H9 (cell line): ENCODE measurements at regions not wholly inside any gene's neighbourhood (a gene's known extent, or its start where the extent isn't known, plus 50 kb on each side); places are given as distances from the start of the nearest gene placed in this dataset.

Source experiments
- DNase-seq: peaks from one replicate; pipeline ENCODE4 v3.0.0-alpha.2; 2017
- H2AFZ ChIP-seq: one replicate; pipeline ENCODE4 v1.6.1; 2013; ENCODE audit warnings: mild to moderate bottlenecking, low read length, control low read depth, moderate library complexity
- H2AK5ac ChIP-seq: 2 replicates; pipeline ENCODE4 v1.6.1; 2013; ENCODE audit warnings: low read length, control low read depth, mixed read lengths; ENCODE audit not compliant: insufficient read length
- H2BK120ac ChIP-seq: one replicate; pipeline ENCODE4 v1.6.1; 2013; ENCODE audit warnings: low read depth, mild to moderate bottlenecking, low read length, control low read depth, inconsistent platforms; ENCODE audit not compliant: poor library complexity, severe bottlenecking
- H2BK12ac ChIP-seq: 2 replicates; pipeline ENCODE4 v1.6.1; 2013; ENCODE audit warnings: low read length, control low read depth, mixed read lengths, low read depth; ENCODE audit not compliant: insufficient read length
- H2BK15ac ChIP-seq: 2 replicates; pipeline ENCODE4 v1.6.1; 2013; ENCODE audit warnings: low read depth, low read length, control low read depth
- H2BK20ac ChIP-seq: one replicate; pipeline ENCODE4 v1.6.1; 2013; ENCODE audit warnings: low read depth, mild to moderate bottlenecking, low read length, control low read depth, inconsistent platforms; ENCODE audit not compliant: poor library complexity, severe bottlenecking
- H2BK5ac ChIP-seq: 2 replicates; pipeline ENCODE4 v1.6.1; 2013; ENCODE audit warnings: low read length, control low read depth, mixed read lengths; ENCODE audit not compliant: insufficient read length
- H3K14ac ChIP-seq: 2 replicates; pipeline ENCODE4 v1.6.1; 2013; ENCODE audit warnings: low read length, control low read depth; ENCODE audit not compliant: insufficient read depth
- H3K18ac ChIP-seq: 2 replicates; pipeline ENCODE4 v1.6.1; 2013; ENCODE audit warnings: low read depth, mild to moderate bottlenecking, mixed read lengths, low read length, control low read depth; ENCODE audit not compliant: insufficient read length
- H3K23ac ChIP-seq: 2 replicates; pipeline ENCODE4 v1.6.1; 2013; ENCODE audit warnings: low read length, control low read depth, mixed read lengths, low read depth; ENCODE audit not compliant: insufficient read length
- H3K23me2 ChIP-seq: 2 replicates; pipeline ENCODE4 v1.6.1; 2013; ENCODE audit warnings: low read depth, mild to moderate bottlenecking, mixed read lengths, low read length, control low read depth; ENCODE audit not compliant: insufficient read length, poor library complexity, severe bottlenecking
- H3K27ac ChIP-seq: 2 replicates; pipeline ENCODE4 v1.5.1; 2013; ENCODE audit warnings: low read length, control low read depth, mixed read lengths, low read depth; ENCODE audit not compliant: insufficient read length
- H3K27me3 ChIP-seq: 2 replicates; pipeline ENCODE4 v1.6.1; 2013; ENCODE audit warnings: low read length, control low read depth, inconsistent platforms; ENCODE audit not compliant: insufficient read depth
- H3K4ac ChIP-seq: 2 replicates; pipeline ENCODE4 v1.6.1; 2013; ENCODE audit warnings: low read depth, mild to moderate bottlenecking, control low read depth, inconsistent platforms, low read length, moderate library complexity
- H3K4me1 ChIP-seq: 2 replicates; pipeline ENCODE4 v1.6.1; 2013; ENCODE audit warnings: low read length, control low read depth, inconsistent platforms; ENCODE audit not compliant: insufficient read depth
- H3K4me2 ChIP-seq: 2 replicates; pipeline ENCODE4 v1.6.1; 2013; ENCODE audit warnings: low read length, control low read depth, mixed read lengths; ENCODE audit not compliant: insufficient read length, insufficient read depth
- H3K56ac ChIP-seq: 2 replicates; pipeline ENCODE4 v1.6.1; 2013; ENCODE audit warnings: low read depth, mild to moderate bottlenecking, mixed read lengths, low read length, control low read depth; ENCODE audit not compliant: insufficient read length
- H3K79me1 ChIP-seq: 2 replicates; pipeline ENCODE4 v1.6.1; 2013; ENCODE audit warnings: low read depth, mild to moderate bottlenecking, moderate library complexity, low read length, control low read depth, inconsistent platforms; ENCODE audit not compliant: insufficient read depth, poor library complexity, severe bottlenecking
- H3K79me2 ChIP-seq: 2 replicates; pipeline ENCODE4 v1.6.1; 2013; ENCODE audit warnings: low read length, control low read depth, inconsistent platforms; ENCODE audit not compliant: insufficient read depth
- H3K9ac ChIP-seq: 2 replicates; pipeline ENCODE4 v1.6.1; 2013; ENCODE audit warnings: low read length, control low read depth, mixed read lengths; ENCODE audit not compliant: insufficient read length; ENCODE audit errors: extremely low read depth
- H3K9me3 ChIP-seq: one replicate; pipeline ENCODE4 v1.6.1; 2013; ENCODE audit warnings: low read depth, low read length, inconsistent platforms; ENCODE audit not compliant: control insufficient read depth
- H3T11ph ChIP-seq: one replicate; pipeline ENCODE4 v1.6.1; 2013; ENCODE audit warnings: mild to moderate bottlenecking, low read length, control low read depth, inconsistent platforms
- H4K20me1 ChIP-seq: one replicate; pipeline ENCODE4 v1.6.1; 2013; ENCODE audit not compliant: control insufficient read depth, insufficient read length, insufficient read depth
- H4K5ac ChIP-seq: 2 replicates; pipeline ENCODE4 v1.6.1; 2013; ENCODE audit warnings: low read depth, mild to moderate bottlenecking, mixed read lengths, low read length, control low read depth; ENCODE audit not compliant: insufficient read length
- H4K8ac ChIP-seq: replicated peaks from 2 replicates; pipeline ENCODE4 v1.6.1; 2013; ENCODE audit warnings: low read length, control low read depth, mixed read lengths, low read depth; ENCODE audit not compliant: insufficient read length
- H4K91ac ChIP-seq: 2 replicates; pipeline ENCODE4 v1.6.1; 2013; ENCODE audit warnings: low read depth, mild to moderate bottlenecking, moderate library complexity, mixed read lengths, low read length, control low read depth; ENCODE audit not compliant: insufficient read length
- H3K27ac Mint-ChIP-seq, 3 experiments: 2 replicates in 2 of 3; 3 replicates in 1 of 3; pipeline ENCODE4 v1.8.0; 2020 to 2021; ENCODE audit warnings: mixed read lengths in 3 of 3, mild to moderate bottlenecking in 1 of 3, moderate library complexity in 1 of 3
- H3K27me3 Mint-ChIP-seq: 2 replicates; pipeline ENCODE4 v1.8.0; 2021; ENCODE audit warnings: low read depth, mild to moderate bottlenecking, moderate library complexity, mixed read lengths
- H3K36me3 Mint-ChIP-seq, 3 experiments: 2 replicates in 2 of 3; 3 replicates in 1 of 3; pipeline ENCODE4 v1.8.0; 2020 to 2021; ENCODE audit warnings: low read depth in 3 of 3, mixed read lengths in 3 of 3; ENCODE audit not compliant: insufficient read depth in 1 of 3
- H3K4me1 Mint-ChIP-seq, 2 experiments: 2 replicates each; pipeline ENCODE4 v1.8.0; 2020; ENCODE audit warnings: mixed read lengths in 2 of 2
- H3K4me3 Mint-ChIP-seq, 2 experiments: 2 replicates in 1 of 2; 3 replicates in 1 of 2; pipeline ENCODE4 v1.8.0; 2020 to 2021; ENCODE audit warnings: mild to moderate bottlenecking in 2 of 2, mixed read lengths in 2 of 2, moderate library complexity in 1 of 2
- H3K9me3 Mint-ChIP-seq, 2 experiments: 2 replicates in 1 of 2; 3 replicates in 1 of 2; pipeline ENCODE4 v1.8.0; 2020; ENCODE audit warnings: mild to moderate bottlenecking in 2 of 2, mixed read lengths in 2 of 2, moderate library complexity in 1 of 2
- CTCF ChIP-seq: fragments of 200-600 bp; sonication (generic); conservative IDR thresholded peaks from 3 replicates; pipeline ENCODE4 v1.8.0; 2021; ENCODE audit warnings: antibody characterized with exemption, mild to moderate bottlenecking

- TF ChIP-seq CTCF = no peak
- H3K4me3 Mint-ChIP-seq = no peak overlapping the region
- no peak overlapping the region for H2BK5ac ChIP-seq
- H3K4me2 ChIP-seq = no peak overlapping the region
- H3K9ac ChIP-seq = no peak overlapping the region
- H3T11ph ChIP-seq = no peak overlapping the region
- H3K23ac ChIP-seq = no peak overlapping the region
- no peak overlapping the region for H3K56ac ChIP-seq
- H3K27me3 ChIP-seq = no peaks in the 10 kb centered on the region
- no peak for DNase-seq
- no peaks in the 10 kb centered on the region for H4K20me1 ChIP-seq
- no peaks in the 10 kb centered on the region for H3K27me3 Mint-ChIP-seq
- H2BK20ac ChIP-seq = no peak overlapping the region
- H3K36me3 Mint-ChIP-seq = no peaks in the 10 kb centered on the region
- no peak overlapping the region for H3K18ac ChIP-seq
- H4K91ac ChIP-seq = no peak overlapping the region
- no peak overlapping the region for H3K4ac ChIP-seq
- H3K79me2 ChIP-seq = no peaks in the 10 kb centered on the region
- no peak overlapping the region for H2AK5ac ChIP-seq
- H2BK120ac ChIP-seq = no peak overlapping the region
- H3K27ac ChIP-seq = no peak overlapping the region
- no peaks in the 10 kb centered on the region for H3K4me1 Mint-ChIP-seq
- no peak overlapping the region for H4K8ac ChIP-seq
- no peaks in the 10 kb centered on the region for H3K9me3 Mint-ChIP-seq
- H2AFZ ChIP-seq = no peak overlapping the region
- no peak overlapping the region for H3K14ac ChIP-seq
- no peaks in the 10 kb centered on the region for H3K79me1 ChIP-seq
- H2BK15ac ChIP-seq = no peak overlapping the region
- H2BK12ac ChIP-seq = no peak overlapping the region
- no peaks in the 10 kb centered on the region for H3K4me1 ChIP-seq
- H3K23me2 ChIP-seq = no peaks in the 10 kb centered on the region
- no peak overlapping the region for H4K5ac ChIP-seq
- no peak overlapping the region for H3K27ac Mint-ChIP-seq
- H3K9me3 ChIP-seq = no peaks in the 10 kb centered on the region
These were observed 1043.9 kb downstream of the TSN start for GRCh38 chr2:122799391-122799790.
